LNCAP (cell line): ENCODE measurements at regions not wholly inside any gene's neighbourhood (a gene's known extent, or its start where the extent isn't known, plus 50 kb on each side); places are given as distances from the start of the nearest gene placed in this dataset.

ENCODE experiments used
- CTCF ChIP-seq: fragments of 450-650 bp; IDR thresholded peaks from 2 replicates; pipeline ENCODE4 v1.5.1; 2017; ENCODE audit warnings: mild to moderate bottlenecking

- no peak for TF ChIP-seq CTCF
Measured at GRCh38 chr2:221943076-221943810, 355.6 kb downstream of the PAX3 start.

DNA sequence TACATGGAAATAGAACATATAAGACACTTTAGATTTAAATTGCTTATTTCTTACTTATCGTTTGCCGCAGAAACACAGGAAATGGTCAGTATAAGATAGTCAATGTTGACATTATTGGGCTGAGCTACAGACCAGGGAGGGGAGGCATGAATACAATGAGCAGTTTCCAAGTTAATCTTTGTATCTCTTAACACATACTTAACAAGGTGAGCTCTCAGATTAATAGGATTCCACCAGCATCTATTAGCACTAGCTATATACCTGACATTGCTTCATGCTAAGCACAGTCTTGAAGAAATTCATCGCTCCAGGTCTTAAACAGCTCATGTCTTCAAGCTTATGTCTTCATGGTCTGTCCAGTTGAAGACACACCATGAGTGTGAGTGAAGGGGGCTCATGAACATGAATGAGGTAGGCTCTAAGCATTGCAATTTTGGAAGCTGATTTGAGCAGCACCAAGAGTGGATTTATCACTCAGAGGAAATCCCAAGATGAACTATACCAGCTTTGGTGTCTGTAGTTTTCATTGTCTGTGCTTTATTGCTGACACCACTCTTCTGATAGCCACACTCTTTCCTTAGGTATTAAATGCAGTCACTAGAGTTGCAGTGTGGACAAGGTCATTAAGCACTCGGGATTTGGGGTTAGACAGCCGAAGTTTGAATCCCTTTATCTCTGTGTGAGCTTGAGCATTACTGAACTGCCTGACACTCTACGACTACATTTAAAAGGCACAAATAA lies 359.3 kb upstream of the EPHA4 start:
- TF ChIP-seq CTCF: no peak

DNA sequence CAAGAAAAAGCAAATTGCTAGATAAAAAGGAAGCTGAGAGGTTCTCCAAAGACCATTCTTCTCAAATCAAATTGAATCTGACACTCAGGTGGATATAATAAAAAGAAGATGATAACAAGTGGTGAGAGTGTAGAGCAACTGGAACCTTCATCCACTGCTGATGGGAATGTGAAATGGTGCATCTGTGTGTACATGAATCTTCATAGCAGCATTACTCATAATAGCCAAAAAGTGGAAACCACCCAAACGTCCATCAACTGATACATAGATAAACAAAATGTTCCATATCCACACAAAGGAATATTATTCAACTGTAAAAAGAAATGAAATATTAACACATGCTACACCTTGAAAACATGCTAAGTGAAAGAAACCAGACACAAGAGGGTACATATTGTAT lies 357.2 kb upstream of the EPHA4 start:
- TF ChIP-seq CTCF: no peak

DNA sequence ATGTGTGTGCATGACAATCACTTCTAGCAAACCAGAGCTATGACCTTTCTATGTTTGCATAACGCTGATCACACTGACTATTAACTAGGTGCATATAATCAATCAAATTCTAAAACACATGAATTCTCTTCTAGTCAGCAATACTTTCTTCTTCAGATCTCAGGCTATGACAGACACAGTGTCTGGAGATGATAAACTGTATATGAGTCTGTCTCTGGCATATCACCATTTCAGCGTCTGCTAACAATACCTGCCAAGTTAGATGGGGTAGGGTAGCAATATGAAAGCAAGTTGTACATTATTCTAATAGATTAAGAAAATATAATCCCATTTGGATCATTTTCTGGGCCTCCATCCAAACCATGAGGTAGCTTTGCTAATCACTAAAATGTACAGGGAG lies 354.2 kb upstream of the EPHA4 start:
- no peak for TF ChIP-seq CTCF

GRCh38 chr2:221924576-221924975 lies 352.5 kb upstream of the EPHA4 start:
- TF ChIP-seq CTCF: no peak

DNA sequence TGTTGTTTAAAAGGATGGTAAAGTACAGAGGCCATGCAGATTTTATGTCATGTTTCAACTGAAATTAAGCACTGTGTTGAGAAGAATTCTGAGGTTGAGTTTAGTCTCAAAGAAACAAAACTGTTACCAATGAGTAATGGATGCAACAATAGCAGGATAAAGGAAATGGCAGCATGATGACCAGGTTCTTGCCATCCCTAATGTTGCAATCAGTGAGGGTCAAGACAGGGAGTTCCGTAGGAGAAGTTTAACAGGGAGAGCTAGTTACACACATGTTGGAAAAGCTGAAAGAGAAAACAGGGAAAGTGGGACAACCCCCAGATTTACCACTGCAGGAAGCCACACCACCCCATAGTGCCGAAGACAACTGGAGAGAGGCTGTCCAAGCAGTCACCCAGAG lies 343.8 kb upstream of the EPHA4 start:
- TF ChIP-seq CTCF: no peak

DNA sequence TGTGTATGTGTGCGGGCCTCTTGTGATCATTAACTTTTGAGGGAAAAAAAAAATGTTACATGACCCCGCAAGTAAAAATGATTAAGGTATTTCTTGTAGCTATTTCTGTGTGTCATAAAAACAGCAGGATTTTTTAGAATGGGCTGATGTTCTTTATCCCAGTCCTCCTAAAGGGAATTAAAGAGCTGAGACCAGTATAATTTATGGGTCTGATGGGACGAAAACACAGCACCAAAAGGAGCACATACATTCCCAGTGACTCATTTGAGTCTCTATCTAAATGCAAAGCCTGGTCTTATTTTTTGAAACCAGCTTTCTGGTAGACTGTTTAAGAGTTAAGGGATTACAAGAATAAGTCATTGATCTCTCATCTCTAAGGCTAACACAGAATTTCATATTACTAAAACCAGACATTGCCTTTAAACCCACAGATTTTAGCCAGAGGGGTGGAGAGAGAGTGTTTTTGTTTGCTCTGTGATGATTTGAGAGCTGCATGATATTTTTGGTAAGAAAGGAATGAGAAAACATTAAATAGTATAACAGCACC lies 342.3 kb upstream of the EPHA4 start:
- no peak for TF ChIP-seq CTCF
